ENCODE measurements at regions not wholly inside any gene's neighbourhood (a gene's known extent, or its start where the extent isn't known, plus 50 kb on each side); places are given as distances from the start of the nearest gene placed in this dataset.

DNA sequence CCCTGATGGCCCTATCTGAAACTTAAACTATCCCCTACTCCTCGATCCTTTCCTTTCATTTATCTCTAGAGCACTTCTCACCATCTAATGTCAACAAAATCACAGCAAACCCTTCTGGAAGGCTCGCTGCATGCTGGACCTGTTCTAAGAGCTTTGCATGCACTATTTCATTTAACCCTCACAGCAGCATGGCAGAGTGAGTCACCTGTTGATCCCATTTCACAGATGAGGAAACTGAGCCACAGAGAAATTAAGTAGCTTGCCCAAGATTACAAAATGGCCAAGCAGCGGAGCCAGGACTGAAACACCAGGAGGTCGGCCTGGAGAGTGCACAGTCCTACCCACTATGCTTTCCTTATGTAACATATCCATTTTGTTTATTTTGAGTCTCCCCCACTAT, 93.1 kb downstream of the ZNF622 start:
- TF ChIP-seq CHD1 (IDR thresholded peaks at IDR 0.05; ENCODE audit: low read depth, low read length) (no peak), YY1 (IDR thresholded peaks at IDR 0.05; ENCODE audit: low read depth, low read length) (no peak), POLR2A (IDR thresholded peaks at IDR 0.05; ENCODE audit: control extremely low read depth in 1 of 2, low read depth in 2 of 2, low read length in 2 of 2) (no peak), POLR2AphosphoS5 (IDR thresholded peaks at IDR 0.05; ENCODE audit: low read depth, low read length) (no peak)
- TF ChIP-seq, protein P1, sequence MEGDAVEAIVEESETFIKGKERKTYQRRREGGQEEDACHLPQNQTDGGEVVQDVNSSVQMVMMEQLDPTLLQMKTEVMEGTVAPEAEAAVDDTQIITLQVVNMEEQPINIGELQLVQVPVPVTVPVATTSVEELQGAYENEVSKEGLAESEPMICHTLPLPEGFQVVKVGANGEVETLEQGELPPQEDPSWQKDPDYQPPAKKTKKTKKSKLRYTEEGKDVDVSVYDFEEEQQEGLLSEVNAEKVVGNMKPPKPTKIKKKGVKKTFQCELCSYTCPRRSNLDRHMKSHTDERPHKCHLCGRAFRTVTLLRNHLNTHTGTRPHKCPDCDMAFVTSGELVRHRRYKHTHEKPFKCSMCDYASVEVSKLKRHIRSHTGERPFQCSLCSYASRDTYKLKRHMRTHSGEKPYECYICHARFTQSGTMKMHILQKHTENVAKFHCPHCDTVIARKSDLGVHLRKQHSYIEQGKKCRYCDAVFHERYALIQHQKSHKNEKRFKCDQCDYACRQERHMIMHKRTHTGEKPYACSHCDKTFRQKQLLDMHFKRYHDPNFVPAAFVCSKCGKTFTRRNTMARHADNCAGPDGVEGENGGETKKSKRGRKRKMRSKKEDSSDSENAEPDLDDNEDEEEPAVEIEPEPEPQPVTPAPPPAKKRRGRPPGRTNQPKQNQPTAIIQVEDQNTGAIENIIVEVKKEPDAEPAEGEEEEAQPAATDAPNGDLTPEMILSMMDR (IDR thresholded peaks at IDR 0.05; ENCODE audit: control extremely low read depth in 1 of 3, insufficient read depth in 1 of 3, low read depth in 1 of 3, low read length in 3 of 3): no peak
